ENCODE measurements at regions not wholly inside any gene's neighbourhood (a gene's known extent, or its start where the extent isn't known, plus 50 kb on each side); places are given as distances from the start of the nearest gene placed in this dataset.

- DNase-seq: no peak
These were observed 62.5 kb upstream of the NRP1 start for GRCh38 chr10:33396938-33397337.

GRCh38 chr10:33396279-33396678 lies 61.8 kb upstream of the NRP1 start:
- DNase-seq: no peak

- DNase-seq: no peak
These were observed 60.7 kb upstream of the NRP1 start for GRCh38 chr10:33395201-33395600.

GRCh38 chr10:33392706-33393105 lies 58.2 kb upstream of the NRP1 start:
- no peak for DNase-seq

- no peak for DNase-seq
These were observed 57.4 kb upstream of the NRP1 start for GRCh38 chr10:33391611-33392465.

GRCh38 chr10:33390046-33390445 lies 55.6 kb upstream of the NRP1 start:
- DNase-seq: no peak

- DNase-seq: no peak
These were observed 54.3 kb upstream of the NRP1 start for GRCh38 chr10:33388785-33389184.

- no peak for DNase-seq
These were observed 53.9 kb upstream of the NRP1 start for GRCh38 chr10:33388382-33388781.

GRCh38 chr10:33387720-33388119 lies 53.3 kb upstream of the NRP1 start:
- DNase-seq: no peak

- DNase-seq: no peak
These were observed 52.5 kb upstream of the NRP1 start for GRCh38 chr10:33386926-33387325.

GRCh38 chr10:33385686-33386085 lies 51.2 kb upstream of the NRP1 start:
- DNase-seq: no peak

GRCh38 chr10:33385015-33385414 lies 50.5 kb upstream of the NRP1 start:
- no peak for DNase-seq
